Esophagus squamous epithelium (tissue), 5 donors: ENCODE measurements at regions not wholly inside any gene's neighbourhood (a gene's known extent, or its start where the extent isn't known, plus 50 kb on each side); places are given as distances from the start of the nearest gene placed in this dataset.

Experiments used
- DNase-seq: peaks from one replicate; lab custom pipeline; 2025; lab: John Stamatoyannopoulos, UW
- H3K27ac ChIP-seq, 4 donors: fragments of 200-600 bp; sonication (generic); one replicate each; pipeline ENCODE4 v1.5.1; 2016 to 2019; ENCODE audit warnings: mild to moderate bottlenecking in 1 of 4
- H3K27me3 ChIP-seq, 4 donors: fragments of 200-600 bp; sonication (generic); 1 replicate in 3 of 4; 2 replicates in 1 of 4; pipeline versions ENCODE4 v1.5.1 to v1.6.0; 2017 to 2021; ENCODE audit warnings: antibody characterized with exemption in 1 of 4
- H3K36me3 ChIP-seq, 3 donors: fragments of 200-600 bp; sonication (generic); one replicate each; pipeline ENCODE4 v1.5.1; 2016 to 2019
- H3K4me1 ChIP-seq, 3 donors: fragments of 200-600 bp; sonication (generic); one replicate each; pipeline ENCODE4 v1.5.1; 2017 to 2019
- H3K4me3 ChIP-seq, 4 donors: fragments of 200-600 bp; sonication (generic); 1 replicate in 3 of 4; 2 replicates in 1 of 4; pipeline ENCODE4 v1.5.1; 2016 to 2019; ENCODE audit warnings: mild to moderate bottlenecking in 2 of 4, moderate library complexity in 1 of 4
- H3K9me3 ChIP-seq, 3 donors: fragments of 200-600 bp; sonication (generic); one replicate each; pipeline ENCODE4 v1.5.1; 2016 to 2019
- POLR2A ChIP-seq, 4 donors: fragments of 450-650 bp; IDR thresholded peaks; one replicate each; pipeline ENCODE4 v1.6.1; 2017; ENCODE audit warnings: antibody characterized with exemption in 4 of 4, mild to moderate bottlenecking in 4 of 4, moderate library complexity in 3 of 4
- WGBS, 2 donors: methylation state at CpG; one replicate each; pipeline ENCODE4 v1.1.5; 2018; 5-methylcytosine and 5-hydroxymethylcytosine counted together
- intact Hi-C: fragments of 100-400 bp; cut with DNase I; formaldehyde crosslinking; loops from one replicate; pipeline ENCODE4 v1.15.0; 2022
- TF ChIP-seq, protein P1 (sequence below), 6 experiments: fragments of 450-650 bp in 4 of 6; fragments of 200-600 bp in 2 of 6; sonication (generic) in 2 of 6; IDR thresholded peaks; one replicate each; pipeline ENCODE4 v1.5.1; 2016 to 2019; ENCODE audit warnings: antibody characterized with exemption in 6 of 6, mild to moderate bottlenecking in 4 of 6, moderate library complexity in 4 of 6
- donor health status: DM: yes; HTN: yes; CAD: no.

DNA sequence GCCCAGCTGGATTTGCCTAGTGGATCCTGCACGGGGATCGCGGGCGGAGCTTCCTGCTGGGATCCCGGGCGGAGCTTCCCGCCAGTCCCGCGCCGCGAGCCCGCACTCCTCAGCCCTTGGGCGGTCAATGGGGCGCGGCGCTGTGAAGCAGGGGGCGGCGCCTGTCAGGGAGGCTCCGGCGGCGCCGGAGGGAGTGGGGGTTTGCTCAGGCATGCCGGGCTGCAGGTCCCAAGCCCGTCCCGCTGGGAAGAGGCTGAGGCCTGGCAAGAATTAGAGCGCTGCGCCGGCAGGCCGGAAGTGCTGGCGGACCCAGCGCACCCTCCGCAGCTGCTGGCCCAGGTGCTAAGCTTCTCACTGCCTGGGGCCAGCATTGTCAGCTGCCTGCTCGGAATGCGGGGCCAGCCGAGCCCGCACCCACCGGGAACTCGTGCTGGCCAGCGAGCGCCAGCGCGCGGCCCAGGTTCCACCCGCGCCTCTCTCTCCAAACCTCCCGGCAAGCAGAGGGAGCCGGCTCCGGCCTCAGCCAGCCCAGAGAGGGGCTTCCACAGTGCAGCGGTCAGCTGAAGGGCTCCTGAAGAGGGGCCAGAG lies 119.6 kb downstream of the PRR20E start:
- peaks cover 0 to 22% (median 4%) of the 10 kb centered on the region in 3 donors for H3K9me3 ChIP-seq
- DNase-seq: no peak
- no peak overlapping the region for H3K27ac ChIP-seq
- H3K4me1 ChIP-seq: no peaks in the 10 kb centered on the region
- H3K36me3 ChIP-seq: no peaks in the 10 kb centered on the region
- 88 to 100% methylated on average over 1 to 4 of the region's 49 CpGs for WGBS, 2 donors
- intact Hi-C loops: no loop called here
- H3K4me3 ChIP-seq: no peak overlapping the region
- no peak for TF ChIP-seq POLR2A (IDR thresholded peaks at IDR 0.05)
- TF ChIP-seq, protein P1, sequence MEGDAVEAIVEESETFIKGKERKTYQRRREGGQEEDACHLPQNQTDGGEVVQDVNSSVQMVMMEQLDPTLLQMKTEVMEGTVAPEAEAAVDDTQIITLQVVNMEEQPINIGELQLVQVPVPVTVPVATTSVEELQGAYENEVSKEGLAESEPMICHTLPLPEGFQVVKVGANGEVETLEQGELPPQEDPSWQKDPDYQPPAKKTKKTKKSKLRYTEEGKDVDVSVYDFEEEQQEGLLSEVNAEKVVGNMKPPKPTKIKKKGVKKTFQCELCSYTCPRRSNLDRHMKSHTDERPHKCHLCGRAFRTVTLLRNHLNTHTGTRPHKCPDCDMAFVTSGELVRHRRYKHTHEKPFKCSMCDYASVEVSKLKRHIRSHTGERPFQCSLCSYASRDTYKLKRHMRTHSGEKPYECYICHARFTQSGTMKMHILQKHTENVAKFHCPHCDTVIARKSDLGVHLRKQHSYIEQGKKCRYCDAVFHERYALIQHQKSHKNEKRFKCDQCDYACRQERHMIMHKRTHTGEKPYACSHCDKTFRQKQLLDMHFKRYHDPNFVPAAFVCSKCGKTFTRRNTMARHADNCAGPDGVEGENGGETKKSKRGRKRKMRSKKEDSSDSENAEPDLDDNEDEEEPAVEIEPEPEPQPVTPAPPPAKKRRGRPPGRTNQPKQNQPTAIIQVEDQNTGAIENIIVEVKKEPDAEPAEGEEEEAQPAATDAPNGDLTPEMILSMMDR (IDR thresholded peaks at IDR 0.05): no peak
- H3K27me3 ChIP-seq: no peaks in the 10 kb centered on the region

DNA sequence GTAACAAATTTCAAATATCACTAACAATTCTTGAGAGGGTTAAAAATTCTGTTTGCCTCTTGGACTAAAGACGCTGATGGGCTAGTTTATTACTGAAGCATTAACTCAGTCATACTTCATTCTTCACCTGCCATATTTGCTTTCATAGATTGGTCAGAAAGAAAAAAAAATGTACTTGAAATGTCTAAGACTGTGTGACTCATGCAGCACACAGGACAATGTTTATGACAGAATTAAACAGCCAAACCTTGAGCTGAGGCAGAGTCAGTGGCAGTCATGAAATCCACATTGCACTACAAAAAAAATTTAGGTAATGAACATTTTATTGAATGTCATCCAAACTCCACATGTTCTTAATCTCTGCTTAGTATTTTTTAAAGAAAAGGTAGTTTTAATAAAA lies 135.6 kb downstream of the PRR20E start:
- H3K27me3 ChIP-seq: no peaks in the 10 kb centered on the region
- H3K9me3 ChIP-seq: no peaks in the 10 kb centered on the region
- no peaks in the 10 kb centered on the region for H3K36me3 ChIP-seq
- DNase-seq: no peak
- H3K27ac ChIP-seq: no peak overlapping the region
- intact Hi-C loops: no loop called here
- H3K4me3 ChIP-seq: no peak overlapping the region
- no peaks in the 10 kb centered on the region for H3K4me1 ChIP-seq
- 26 to 38% methylated on average over 1 of the region's 1 CpG for WGBS, 2 donors
- no peak for TF ChIP-seq POLR2A (IDR thresholded peaks at IDR 0.05)
- TF ChIP-seq, protein P1 (IDR thresholded peaks at IDR 0.05): no peak

DNA sequence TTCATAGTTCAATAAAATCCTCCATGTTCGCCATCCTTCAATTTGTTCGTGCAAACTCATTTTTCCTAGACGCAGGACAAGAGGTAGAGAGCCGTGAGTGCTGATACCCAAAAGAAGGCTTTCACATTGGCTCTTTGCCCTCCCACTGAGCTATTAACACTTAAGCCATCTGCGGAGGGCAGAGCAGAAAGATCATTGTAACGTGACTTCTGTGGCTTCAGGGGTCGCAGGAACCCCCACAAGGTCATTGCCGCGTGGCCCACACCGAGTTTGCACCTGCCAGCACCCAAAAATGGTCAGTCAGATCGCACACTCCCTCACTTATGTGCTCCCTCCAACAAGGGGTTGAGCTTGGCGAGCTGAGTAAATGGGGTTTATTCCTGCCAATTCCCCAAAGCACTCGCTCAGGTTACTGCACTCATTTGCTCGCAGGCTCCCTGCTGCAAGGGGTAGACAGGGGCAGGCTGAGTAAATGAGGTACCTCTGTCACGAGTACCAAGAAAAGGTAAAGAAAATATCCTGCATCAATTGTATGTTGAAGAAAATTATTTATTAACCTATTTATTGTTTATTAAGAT lies 144.1 kb downstream of the PRR20E start:
- Histone ChIP-seq H3K9me3 (peaks cover 0 to 2% (median 0%) of the 10 kb centered on the region in 3 donors), H3K27ac (no peak overlapping the region), H3K27me3 (no peaks in the 10 kb centered on the region), H3K4me3 (no peak overlapping the region), H3K36me3 (no peaks in the 10 kb centered on the region), H3K4me1 (no peaks in the 10 kb centered on the region)
- WGBS, 2 donors: 57 to 65% methylated on average over 10 to 14 of the region's 15 CpGs
- no peak for TF ChIP-seq POLR2A (IDR thresholded peaks at IDR 0.05)
- TF ChIP-seq, protein P1 (IDR thresholded peaks at IDR 0.05): no peak
- intact Hi-C loops: no loop called here
- DNase-seq: no peak

DNA sequence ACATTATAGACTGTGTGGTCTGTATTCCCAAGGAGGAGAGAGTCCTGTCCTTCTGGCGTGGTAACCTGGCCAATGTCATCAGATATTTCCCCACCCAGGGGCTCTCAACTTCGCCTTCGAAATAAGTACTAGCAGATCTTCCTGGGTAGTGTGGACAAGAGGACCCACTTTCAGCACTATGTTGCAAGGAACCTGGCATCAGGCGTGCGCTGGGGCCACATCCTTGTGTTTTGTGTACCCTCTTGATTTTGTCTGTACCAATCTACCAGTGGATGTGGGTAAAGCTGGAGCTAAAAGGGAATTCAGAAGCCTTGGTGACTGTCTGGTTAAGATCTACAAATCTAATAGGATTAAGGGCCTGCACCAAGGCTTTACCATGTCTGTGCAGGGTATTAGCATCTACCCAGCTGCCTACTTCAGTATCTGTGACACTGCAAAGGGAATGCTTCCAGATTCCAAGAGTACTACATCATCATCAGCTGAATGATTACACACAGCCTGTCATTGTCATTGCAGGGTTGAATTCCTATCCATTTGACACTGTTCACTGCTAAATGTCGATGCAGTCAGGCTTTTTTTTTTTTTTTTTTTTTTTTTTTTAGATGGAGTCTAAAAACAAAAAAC lies 148.0 kb downstream of the PRR20E start:
- no peaks in the 10 kb centered on the region for H3K36me3 ChIP-seq
- H3K4me3 ChIP-seq: no peak overlapping the region
- TF ChIP-seq POLR2A (IDR thresholded peaks at IDR 0.05): no peak
- TF ChIP-seq, protein P1 (IDR thresholded peaks at IDR 0.05): no peak
- H3K4me1 ChIP-seq: no peaks in the 10 kb centered on the region
- no peak overlapping the region for H3K27ac ChIP-seq
- H3K9me3 ChIP-seq: peaks cover 0 to 2% (median 0%) of the 10 kb centered on the region in 3 donors
- DNase-seq: no peak
- intact Hi-C loops: no loop called here
- 73 to 85% methylated on average over 4 to 6 of the region's 6 CpGs for WGBS, 2 donors
- no peaks in the 10 kb centered on the region for H3K27me3 ChIP-seq

DNA sequence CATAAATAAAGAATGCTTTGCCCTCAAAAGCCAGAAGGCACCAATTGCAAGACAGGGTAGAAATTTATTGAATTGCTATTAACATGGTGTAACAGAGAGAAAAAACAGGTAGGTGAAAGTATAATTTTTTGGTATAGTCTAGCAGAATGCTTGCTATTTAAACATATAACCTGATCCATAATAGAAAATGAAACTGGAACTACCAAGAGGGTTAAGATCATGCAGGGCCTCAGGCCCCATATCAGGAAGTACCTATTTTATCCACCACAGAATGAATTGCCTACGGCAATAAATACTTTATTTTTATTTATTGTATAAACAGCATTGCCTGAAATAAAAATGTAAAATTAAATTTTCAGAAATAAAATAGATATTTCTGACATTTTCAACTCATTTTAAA lies 159.5 kb downstream of the PRR20E start:
- Histone ChIP-seq H3K36me3 (no peaks in the 10 kb centered on the region), H3K27ac (no peak overlapping the region), H3K27me3 (no peaks in the 10 kb centered on the region), H3K4me1 (no peaks in the 10 kb centered on the region), H3K4me3 (no peak overlapping the region), H3K9me3 (no peaks in the 10 kb centered on the region)
- DNase-seq: no peak
- TF ChIP-seq, protein P1 (IDR thresholded peaks at IDR 0.05): no peak
- no peak for TF ChIP-seq POLR2A (IDR thresholded peaks at IDR 0.05)
- WGBS, 2 donors: 41 to 53% methylated on average over 1 of the region's 1 CpG
- intact Hi-C loops: no loop called here
